Esophagus muscularis mucosa (tissue), 4 donors: ENCODE measurements at regions not wholly inside any gene's neighbourhood (a gene's known extent, or its start where the extent isn't known, plus 50 kb on each side); places are given as distances from the start of the nearest gene placed in this dataset.
"Not testable (repeated sequence)": the region's sequence is repeated elsewhere in the genome, so short reads cannot be mapped to it uniquely, and the experiment has no call there.

Source experiments
- DNase-seq: peaks from one replicate; pipeline ENCODE4 v3.0.0-alpha.2; 2017; ENCODE audit errors: extremely low spot score
- H3K27ac ChIP-seq, 4 donors: fragments of 200-600 bp; sonication (generic); replicated peaks in 1 of 4; 1 replicate in 3 of 4; 2 replicates in 1 of 4; pipeline ENCODE4 v1.5.1; 2016 to 2019; ENCODE audit warnings: mild to moderate bottlenecking in 1 of 4
- H3K27me3 ChIP-seq, 4 donors: fragments of 200-600 bp; sonication (generic); one replicate each; pipeline versions ENCODE4 v1.5.1 to v1.6.0; 2016 to 2019
- H3K36me3 ChIP-seq, 4 donors: fragments of 200-600 bp; sonication (generic); one replicate each; pipeline ENCODE4 v1.5.1; 2016 to 2019
- H3K4me1 ChIP-seq, 4 donors: fragments of 200-600 bp; sonication (generic); one replicate each; pipeline ENCODE4 v1.5.1; 2016 to 2019
- H3K4me3 ChIP-seq, 4 donors: fragments of 200-600 bp; sonication (generic); 1 replicate in 2 of 4; 2 replicates in 2 of 4; pipeline ENCODE4 v1.5.1; 2016 to 2019; ENCODE audit warnings: mild to moderate bottlenecking in 4 of 4, moderate library complexity in 1 of 4
- H3K9me3 ChIP-seq, 4 donors: fragments of 200-600 bp; sonication (generic); 1 replicate in 3 of 4; 2 replicates in 1 of 4; pipeline ENCODE4 v1.5.1; 2016 to 2019
- CTCF ChIP-seq, 3 experiments: fragments of 200-600 bp in 2 of 3; fragments of 450-650 bp in 1 of 3; sonication (generic) in 2 of 3; IDR thresholded peaks; one replicate each; pipeline ENCODE4 v1.5.1; 2017 to 2019; ENCODE audit warnings: antibody characterized with exemption in 3 of 3, mild to moderate bottlenecking in 2 of 3, moderate library complexity in 1 of 3
- EP300 ChIP-seq: sonication (generic); formaldehyde crosslinking; IDR thresholded peaks from one replicate; pipeline ENCODE4 v1.6.1; 2017; ENCODE audit warnings: antibody characterized with exemption
- POLR2A ChIP-seq: fragments of 450-650 bp; IDR thresholded peaks from one replicate; pipeline ENCODE4 v1.6.1; 2017; ENCODE audit warnings: antibody characterized with exemption, moderate library complexity, mild to moderate bottlenecking, low read depth
- POLR2AphosphoS5 ChIP-seq, 2 donors: sonication (generic); formaldehyde crosslinking; IDR thresholded peaks; one replicate each; pipeline ENCODE4 v1.6.1; 2017; ENCODE audit warnings: antibody characterized with exemption in 2 of 2
- WGBS: methylation state at CpG from one replicate; pipeline ENCODE4 v1.1.5; 2018; 5-methylcytosine and 5-hydroxymethylcytosine counted together
- intact Hi-C: fragments of 100-400 bp; cut with DNase I; formaldehyde crosslinking; loops from one replicate; pipeline ENCODE4 v1.15.1; 2023

DNA sequence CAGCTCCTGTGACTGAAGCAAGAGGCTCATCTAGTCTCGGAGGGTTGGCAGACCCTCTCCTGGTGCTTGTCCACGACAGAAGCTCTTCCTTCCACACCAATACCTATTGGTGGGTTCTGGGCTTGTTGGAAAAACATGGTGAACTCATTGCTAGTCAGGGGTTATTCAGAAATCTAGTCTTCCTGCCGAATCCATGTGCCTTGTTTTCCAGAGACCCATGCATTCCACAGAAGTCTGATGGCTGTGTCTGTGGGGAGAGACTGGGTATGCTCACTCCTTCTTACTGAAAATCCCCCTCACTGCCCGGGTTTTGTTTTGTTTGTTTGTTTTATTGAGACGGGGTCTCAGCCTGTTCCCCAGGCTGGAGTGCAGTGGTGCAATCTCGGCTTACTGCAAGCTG lies 138.3 kb downstream of the DNAJB6 start:
- H3K4me3 ChIP-seq, result no peak overlapping the region
- no peak for DNase-seq
- intact Hi-C loops, result no loop called here
- peaks cover 0 to 27% (median 18%) of the 10 kb centered on the region in 4 donors for H3K9me3 ChIP-seq
- no peaks in the 10 kb centered on the region for H3K4me1 ChIP-seq
- H3K27me3 ChIP-seq, result peaks cover 0 to 9% (median 0%) of the 10 kb centered on the region in 4 donors
- no peak overlapping the region for H3K27ac ChIP-seq
- TF ChIP-seq POLR2A (no peak), EP300 (no peak)
- 68% methylated on average over 5 of the region's 6 CpGs for WGBS
- H3K36me3 ChIP-seq, result no peaks in the 10 kb centered on the region

DNA sequence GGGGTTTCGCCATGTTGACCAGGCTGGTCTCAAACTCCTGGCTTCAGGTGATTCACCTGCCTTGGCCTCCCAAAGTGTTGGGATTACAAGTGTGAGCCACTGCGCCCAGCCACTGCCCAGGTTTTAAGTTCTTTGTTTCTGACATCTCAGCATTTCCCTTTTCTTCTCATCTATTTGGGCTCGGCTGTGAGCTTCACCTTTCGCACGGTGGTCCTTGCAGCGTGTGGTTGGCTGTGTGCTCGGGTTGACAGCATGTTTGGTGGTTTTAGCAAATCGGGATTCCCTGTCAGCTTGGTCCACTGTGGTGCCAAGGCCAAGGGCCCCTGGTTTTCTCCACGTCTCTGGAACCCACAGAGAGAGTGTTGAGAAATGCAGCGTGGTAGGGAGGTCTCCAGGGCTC lies 138.8 kb downstream of the DNAJB6 start:
- no peak for DNase-seq

DNA sequence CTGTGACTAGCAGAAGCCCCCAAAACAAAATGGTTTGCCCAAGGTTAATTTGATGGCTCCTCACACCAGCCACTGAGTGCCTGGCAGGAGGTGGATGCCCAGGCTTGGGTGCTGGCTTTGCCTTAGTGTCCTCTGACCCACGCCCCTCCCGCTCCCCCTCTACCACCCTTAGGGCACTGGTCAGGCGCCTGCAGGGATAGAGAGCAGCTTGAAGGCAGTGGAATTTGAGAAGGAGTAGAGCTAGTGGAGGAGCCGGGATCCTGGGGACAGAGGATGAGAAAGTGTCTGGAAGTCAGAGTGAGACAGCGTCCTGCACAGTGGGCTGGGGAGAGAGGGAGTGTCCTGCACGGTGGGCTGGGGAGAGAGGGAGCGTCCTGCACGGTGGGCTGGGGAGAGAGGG lies 139.4 kb downstream of the DNAJB6 start:
- Histone ChIP-seq H3K27me3 (peaks cover 0 to 16% (median 0%) of the 10 kb centered on the region in 4 donors), H3K36me3 (no peaks in the 10 kb centered on the region), H3K9me3 (peaks cover 0 to 27% (median 18%) of the 10 kb centered on the region in 4 donors), H3K27ac (no peak overlapping the region), H3K4me3 (no peak overlapping the region), H3K4me1 (no peaks in the 10 kb centered on the region)
- TF ChIP-seq EP300 (no peak), CTCF (IDR thresholded peaks at IDR 0.05) (no peak), POLR2AphosphoS5 (IDR thresholded peaks at IDR 0.05) (no peak), POLR2A (no peak)
- no peak for DNase-seq
- intact Hi-C loops, result no loop called here
- 70% methylated on average over 8 of the region's 8 CpGs for WGBS

More for the DNA sequence above, 138.8 kb downstream of the DNAJB6 start:
- Histone ChIP-seq H3K4me3 (no peak overlapping the region), H3K27ac (no peak overlapping the region), H3K27me3 (peaks cover 0 to 11% (median 0%) of the 10 kb centered on the region in 4 donors), H3K36me3 (no peaks in the 10 kb centered on the region), H3K9me3 (peaks cover 0 to 27% (median 18%) of the 10 kb centered on the region in 4 donors), H3K4me1 (no peaks in the 10 kb centered on the region)
- no peak for TF ChIP-seq POLR2AphosphoS5 (IDR thresholded peaks at IDR 0.05)
- TF ChIP-seq CTCF (IDR thresholded peaks at IDR 0.05), result no peak
- 82% methylated on average over 10 of the region's 10 CpGs for WGBS
- intact Hi-C loops, result no loop called here

DNA sequence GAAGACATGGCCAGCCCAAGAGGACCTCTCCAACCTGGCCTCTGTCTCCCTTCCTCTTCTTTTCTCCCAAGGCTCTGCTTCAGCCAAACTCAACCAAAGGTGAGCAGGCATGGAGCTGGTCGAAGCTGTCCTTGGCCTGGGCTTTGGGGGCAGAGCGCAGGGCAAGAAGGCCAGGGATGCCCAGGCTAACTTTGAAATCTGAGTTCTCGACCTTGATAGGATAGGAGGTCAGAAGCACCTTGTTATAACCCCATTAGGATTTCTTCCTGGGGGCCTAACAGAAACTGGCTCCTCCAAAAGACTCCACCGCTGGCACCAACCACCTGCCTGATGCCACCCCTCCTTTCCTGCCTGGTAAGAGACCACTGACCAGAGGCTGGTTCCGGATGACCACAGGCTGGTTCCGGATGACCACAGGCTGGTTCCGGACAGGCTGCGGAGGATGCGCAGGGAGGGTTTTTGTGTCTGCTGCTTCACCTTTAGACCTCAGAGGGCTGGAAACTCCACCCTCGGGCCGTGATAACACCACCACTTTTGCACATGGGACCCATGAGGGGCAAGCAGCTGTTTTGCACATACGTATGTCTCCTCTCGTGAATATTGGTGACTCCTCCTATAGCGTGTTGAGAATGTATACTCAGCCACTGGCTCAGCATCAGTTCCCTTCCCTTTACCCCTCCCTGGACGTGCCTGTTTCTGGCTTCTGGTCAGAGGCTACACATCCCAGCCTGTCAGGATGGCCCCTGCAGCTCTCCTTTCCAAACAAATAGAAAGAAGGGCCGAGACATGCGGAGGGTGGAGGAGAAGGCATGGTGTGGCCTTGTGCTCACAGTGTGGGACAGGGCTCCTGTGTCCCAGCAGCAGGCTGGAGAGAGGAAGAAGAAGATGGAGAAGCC lies 140.1 kb downstream of the DNAJB6 start:
- 74% methylated on average over 15 of the region's 17 CpGs for WGBS
- Histone ChIP-seq H3K4me1 (no peaks in the 10 kb centered on the region), H3K9me3 (peaks cover 0 to 24% (median 18%) of the 10 kb centered on the region in 4 donors), H3K4me3 (no peak overlapping the region), H3K27me3 (peaks cover 0 to 16% (median 0%) of the 10 kb centered on the region in 4 donors), H3K27ac (no peak overlapping the region), H3K36me3 (no peaks in the 10 kb centered on the region)
- TF ChIP-seq EP300 (no peak), CTCF (IDR thresholded peaks at IDR 0.05) (no peak), POLR2A (no peak), POLR2AphosphoS5 (IDR thresholded peaks at IDR 0.05) (no peak)
- DNase-seq, result no peak
- intact Hi-C loops, result no loop called here

- no peak for TF ChIP-seq POLR2A
- TF ChIP-seq CTCF (IDR thresholded peaks at IDR 0.05), result no peak
- no peak for TF ChIP-seq EP300
- TF ChIP-seq POLR2AphosphoS5 (IDR thresholded peaks at IDR 0.05), result no peak
- intact Hi-C loops, result no loop called here
Observed at GRCh38 chr7:157477550-157478212, 140.9 kb downstream of the DNAJB6 start.

DNA sequence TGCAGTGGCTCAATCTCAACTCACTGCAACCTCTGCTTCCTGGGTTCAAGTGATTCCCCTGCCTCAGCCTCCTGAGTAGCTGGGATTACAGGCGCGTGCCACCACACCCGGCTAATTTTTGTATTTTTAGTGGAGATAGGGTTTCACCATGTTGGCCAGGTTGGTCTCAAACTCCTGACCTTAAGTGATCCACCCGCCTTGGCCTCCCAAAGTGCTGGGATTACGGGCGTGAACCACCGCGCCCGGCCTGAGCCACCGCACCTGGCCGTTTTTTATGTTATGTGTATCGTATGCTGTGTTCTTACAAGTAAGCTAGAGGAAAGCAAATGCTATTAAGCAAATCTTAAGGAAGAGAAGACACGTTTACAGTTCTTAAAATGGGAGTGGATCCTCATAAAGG lies 141.8 kb downstream of the DNAJB6 start:
- DNase-seq, H3K4me1 ChIP-seq, H3K27ac ChIP-seq, H3K9me3 ChIP-seq, H3K36me3 ChIP-seq, H3K4me3 ChIP-seq, intact Hi-C loops: not testable (repeated sequence)
- H3K27me3 ChIP-seq, result peaks cover 0 to 19% (median 0%) of the 10 kb centered on the region in 4 donors
- WGBS, result 88% methylated on average over 9 of the region's 13 CpGs

More at GRCh38 chr7:157477550-157478212, 140.9 kb downstream of the DNAJB6 start:
- 73% methylated on average over 20 of the region's 20 CpGs for WGBS
- H3K36me3 ChIP-seq, result no peaks in the 10 kb centered on the region
- no peaks in the 10 kb centered on the region for H3K4me1 ChIP-seq
- peaks cover 0 to 16% (median 0%) of the 10 kb centered on the region in 4 donors for H3K27me3 ChIP-seq
- no peak overlapping the region for H3K27ac ChIP-seq
- H3K4me3 ChIP-seq, result no peak overlapping the region
- H3K9me3 ChIP-seq, result peaks cover 0 to 16% (median 12%) of the 10 kb centered on the region in 4 donors
- no peak for DNase-seq
